ENCODE measurements at regions not wholly inside any gene's neighbourhood (a gene's known extent, or its start where the extent isn't known, plus 50 kb on each side); places are given as distances from the start of the nearest gene placed in this dataset.
"Not testable (repeated sequence)": the region's sequence is repeated elsewhere in the genome, so short reads cannot be mapped to it uniquely, and the experiment has no call there.

GRCh38 chr14:53857625-53858344, 98.8 kb downstream of the BMP4 start:
- no peak for DNase-seq (ENCODE audit: low spot score)

GRCh38 chr14:53855574-53855973, 101.1 kb downstream of the BMP4 start:
- no peak for DNase-seq (ENCODE audit: low spot score)

- no peak for DNase-seq (ENCODE audit: low spot score)
Observed at GRCh38 chr14:53855127-53855526, 101.5 kb downstream of the BMP4 start.

GRCh38 chr14:53851394-53852090, 105.1 kb downstream of the BMP4 start:
- no peak for DNase-seq (ENCODE audit: low spot score)

GRCh38 chr14:53850714-53851296, 105.8 kb downstream of the BMP4 start:
- no peak for DNase-seq (ENCODE audit: low spot score)

GRCh38 chr14:53849549-53849948, 107.1 kb downstream of the BMP4 start:
- DNase-seq (ENCODE audit: low spot score), result no peak

- no peak for DNase-seq (ENCODE audit: low spot score)
Observed at GRCh38 chr14:53848854-53849253, 107.8 kb downstream of the BMP4 start.

- no peak for DNase-seq (ENCODE audit: low spot score)
Observed at GRCh38 chr14:53847881-53848280, 108.7 kb downstream of the BMP4 start.

GRCh38 chr14:53847057-53847456, 109.6 kb downstream of the BMP4 start:
- DNase-seq (ENCODE audit: low spot score), result no peak

- DNase-seq (ENCODE audit: low spot score), result no peak
Observed at GRCh38 chr14:53845813-53846693, 110.6 kb downstream of the BMP4 start.

- no peak for DNase-seq (ENCODE audit: low spot score)
Observed at GRCh38 chr14:53842938-53843337, 113.7 kb downstream of the BMP4 start.

GRCh38 chr14:53841109-53842099, 115.2 kb downstream of the BMP4 start:
- no peak for DNase-seq (ENCODE audit: low spot score)

- no peak for DNase-seq (ENCODE audit: low spot score)
Observed at GRCh38 chr14:53840444-53840843, 116.2 kb downstream of the BMP4 start.

- DNase-seq (ENCODE audit: low spot score), result no peak
Observed at GRCh38 chr14:53838374-53838773, 118.3 kb downstream of the BMP4 start.

- DNase-seq (ENCODE audit: low spot score), result not testable (repeated sequence)
Observed at GRCh38 chr14:53837656-53838055, 119.0 kb downstream of the BMP4 start.

- no peak for DNase-seq (ENCODE audit: low spot score)
Observed at GRCh38 chr14:53836551-53836950, 120.1 kb downstream of the BMP4 start.

GRCh38 chr14:53828820-53829219, 127.8 kb downstream of the BMP4 start:
- DNase-seq (ENCODE audit: low spot score), result no peak

GRCh38 chr14:53824061-53824460, 132.6 kb downstream of the BMP4 start:
- no peak for DNase-seq (ENCODE audit: low spot score)

GRCh38 chr14:53814392-53814791, 142.2 kb downstream of the BMP4 start:
- DNase-seq (ENCODE audit: low spot score), result no peak

- no peak for DNase-seq (ENCODE audit: low spot score)
Observed at GRCh38 chr14:53810221-53810620, 146.4 kb downstream of the BMP4 start.

GRCh38 chr14:53808042-53808441, 148.6 kb downstream of the BMP4 start:
- DNase-seq (ENCODE audit: low spot score), result no peak
